ENCODE measurements at regions not wholly inside any gene's neighbourhood (a gene's known extent, or its start where the extent isn't known, plus 50 kb on each side); places are given as distances from the start of the nearest gene placed in this dataset.

DNA sequence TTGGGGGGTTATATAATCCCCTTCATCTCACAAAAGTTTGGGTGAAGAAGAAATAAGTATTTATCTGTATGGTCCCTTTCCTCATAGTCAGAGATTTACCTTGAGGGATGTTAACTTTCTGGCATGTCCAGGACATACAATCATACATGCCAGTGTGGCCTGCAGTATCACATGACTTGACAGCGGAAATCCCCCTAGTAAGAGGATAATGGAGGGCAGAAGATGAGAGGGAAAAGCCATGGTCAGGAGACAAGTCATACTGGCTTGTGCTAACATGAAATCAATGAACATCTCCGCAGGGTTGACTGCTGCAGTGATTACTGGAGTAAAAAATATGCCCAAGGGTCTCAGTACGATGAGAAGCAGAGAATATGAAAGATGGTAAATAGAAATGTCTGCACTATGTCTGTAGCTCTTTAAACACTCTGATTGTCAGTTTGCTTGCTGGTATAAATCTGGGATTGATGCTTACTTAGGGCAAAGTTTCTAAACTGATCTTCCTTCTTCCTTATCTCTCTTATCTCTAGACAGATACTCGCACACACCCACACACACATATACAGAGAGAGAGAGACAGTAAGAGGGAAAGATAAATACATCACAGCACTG is 1385.6 kb upstream of the ADGRL3 start:
- Histone ChIP-seq H3K9ac (ENCODE audit: low read depth, low read length) (no peak overlapping the region), H3K27me3 (ENCODE audit: insufficient read depth, low read length) (no peaks in the 10 kb centered on the region), H3K9me3 (ENCODE audit: insufficient read depth, low read depth, low read length) (no peaks in the 10 kb centered on the region), H3K36me3 (ENCODE audit: insufficient read depth, low read length) (no peaks in the 10 kb centered on the region), H3K4me1 (ENCODE audit: insufficient read depth, low read length) (no peaks in the 10 kb centered on the region), H3K27ac (ENCODE audit: low read depth, low read length) (no peak overlapping the region), H3K4me3 (ENCODE audit: low read length) (no peak overlapping the region)
- WGBS, result 87% methylated on average over 3 of the region's 4 CpGs

DNA sequence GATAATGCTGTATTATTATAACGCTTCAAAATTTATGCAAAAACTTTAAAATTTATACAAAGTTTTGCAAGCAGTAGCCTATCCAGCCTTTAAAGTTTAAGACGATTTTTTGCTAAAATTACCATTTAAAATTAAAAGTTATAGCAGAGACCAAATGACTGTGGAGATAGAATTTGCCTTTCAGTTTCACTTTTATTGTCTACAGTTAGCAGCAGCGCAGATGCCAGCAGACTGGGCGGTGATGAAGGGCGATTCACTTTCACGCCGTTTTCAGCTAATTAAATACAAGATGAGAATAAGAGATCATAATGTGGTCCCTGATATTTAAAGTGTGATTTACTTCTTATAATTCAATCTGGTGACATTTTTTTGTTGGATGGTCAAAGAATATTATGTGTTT is 1381.5 kb upstream of the ADGRL3 start:
- no peak overlapping the region for H3K4me3 ChIP-seq (ENCODE audit: low read length)
- H3K4me1 ChIP-seq (ENCODE audit: insufficient read depth, low read length), result no peaks in the 10 kb centered on the region
- 90% methylated on average over 6 of the region's 7 CpGs for WGBS
- no peak overlapping the region for H3K9ac ChIP-seq (ENCODE audit: low read depth, low read length)
- no peaks in the 10 kb centered on the region for H3K27me3 ChIP-seq (ENCODE audit: insufficient read depth, low read length)
- no peaks in the 10 kb centered on the region for H3K36me3 ChIP-seq (ENCODE audit: insufficient read depth, low read length)
- no peaks in the 10 kb centered on the region for H3K9me3 ChIP-seq (ENCODE audit: insufficient read depth, low read depth, low read length)
- no peak overlapping the region for H3K27ac ChIP-seq (ENCODE audit: low read depth, low read length)

DNA sequence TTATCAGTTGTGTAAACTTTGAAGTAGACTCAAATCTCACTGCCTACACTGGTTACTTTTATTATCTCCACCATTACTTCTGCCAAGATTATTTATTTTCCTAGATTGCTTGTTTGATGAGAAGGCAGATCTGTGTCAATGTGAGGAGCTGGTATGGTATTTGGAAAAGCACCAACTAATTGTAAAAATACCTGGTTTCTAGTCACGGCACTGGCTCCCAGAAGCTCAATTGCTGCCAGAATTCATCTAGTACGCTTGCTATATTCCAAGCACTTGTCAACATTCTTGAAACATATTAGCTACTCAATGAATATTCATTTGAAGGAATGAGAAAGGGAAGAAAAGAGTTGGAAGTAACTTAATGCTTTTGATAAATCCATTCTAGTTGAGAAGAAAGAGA is 1376.8 kb upstream of the ADGRL3 start:
- no peaks in the 10 kb centered on the region for H3K9me3 ChIP-seq (ENCODE audit: insufficient read depth, low read depth, low read length)
- no peak overlapping the region for H3K9ac ChIP-seq (ENCODE audit: low read depth, low read length)
- no peaks in the 10 kb centered on the region for H3K27me3 ChIP-seq (ENCODE audit: insufficient read depth, low read length)
- no peaks in the 10 kb centered on the region for H3K36me3 ChIP-seq (ENCODE audit: insufficient read depth, low read length)
- WGBS, result 100% methylated on average over 2 of the region's 2 CpGs
- H3K4me3 ChIP-seq (ENCODE audit: low read length), result no peak overlapping the region
- no peak overlapping the region for H3K27ac ChIP-seq (ENCODE audit: low read depth, low read length)
- H3K4me1 ChIP-seq (ENCODE audit: insufficient read depth, low read length), result no peaks in the 10 kb centered on the region

- H3K9ac ChIP-seq (ENCODE audit: low read depth, low read length), result no peak overlapping the region
- H3K27ac ChIP-seq (ENCODE audit: low read depth, low read length), result no peak overlapping the region
- H3K4me3 ChIP-seq (ENCODE audit: low read length), result no peak overlapping the region
- no peaks in the 10 kb centered on the region for H3K9me3 ChIP-seq (ENCODE audit: insufficient read depth, low read depth, low read length)
- H3K27me3 ChIP-seq (ENCODE audit: insufficient read depth, low read length), result no peaks in the 10 kb centered on the region
- H3K36me3 ChIP-seq (ENCODE audit: insufficient read depth, low read length), result no peaks in the 10 kb centered on the region
- H3K4me1 ChIP-seq (ENCODE audit: insufficient read depth, low read length), result no peaks in the 10 kb centered on the region
- 86% methylated on average over 6 of the region's 6 CpGs for WGBS
These were observed 1375.0 kb upstream of the ADGRL3 start for GRCh38 chr4:59825104-59825503.

- H3K27me3 ChIP-seq (ENCODE audit: insufficient read depth, low read length), result no peaks in the 10 kb centered on the region
- 92% methylated on average over 2 of the region's 2 CpGs for WGBS
These were observed 1368.4 kb upstream of the ADGRL3 start for GRCh38 chr4:59831746-59832145.

GRCh38 chr4:59834943-59835342 is 1365.2 kb upstream of the ADGRL3 start:
- Histone ChIP-seq H3K27me3 (ENCODE audit: insufficient read depth, low read length) (no peaks in the 10 kb centered on the region), H3K4me1 (ENCODE audit: insufficient read depth, low read length) (no peaks in the 10 kb centered on the region), H3K9me3 (ENCODE audit: insufficient read depth, low read depth, low read length) (no peaks in the 10 kb centered on the region), H3K27ac (ENCODE audit: low read depth, low read length) (no peak overlapping the region), H3K36me3 (ENCODE audit: insufficient read depth, low read length) (no peaks in the 10 kb centered on the region), H3K4me3 (ENCODE audit: low read length) (no peak overlapping the region), H3K9ac (ENCODE audit: low read depth, low read length) (no peak overlapping the region)

More at GRCh38 chr4:59831746-59832145, 1368.4 kb upstream of the ADGRL3 start:
- Histone ChIP-seq H3K4me1 (ENCODE audit: insufficient read depth, low read length) (no peaks in the 10 kb centered on the region), H3K9me3 (ENCODE audit: insufficient read depth, low read depth, low read length) (no peaks in the 10 kb centered on the region), H3K9ac (ENCODE audit: low read depth, low read length) (no peak overlapping the region), H3K36me3 (ENCODE audit: insufficient read depth, low read length) (no peaks in the 10 kb centered on the region), H3K27ac (ENCODE audit: low read depth, low read length) (no peak overlapping the region), H3K4me3 (ENCODE audit: low read length) (no peak overlapping the region)

DNA sequence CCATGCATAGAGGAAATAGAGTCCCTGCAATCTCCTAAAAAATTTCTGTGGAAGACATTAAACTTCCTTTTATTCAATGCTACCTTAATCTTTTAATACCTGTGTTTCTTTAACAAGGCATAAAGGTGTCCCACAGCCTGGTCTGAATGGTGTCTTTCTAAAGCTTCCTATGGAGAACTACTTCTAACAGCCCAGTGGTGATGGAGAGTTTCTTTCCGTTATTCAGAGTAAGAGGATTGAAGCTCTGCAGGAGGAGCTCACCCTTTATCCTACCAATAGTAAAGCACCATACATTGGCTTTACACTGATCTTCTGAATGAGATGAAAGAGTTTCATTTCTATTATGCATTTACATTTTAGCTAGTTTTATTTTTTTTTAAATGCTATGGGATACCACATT is 1362.4 kb upstream of the ADGRL3 start:
- H3K4me3 ChIP-seq (ENCODE audit: low read length), result no peak overlapping the region
- no peaks in the 10 kb centered on the region for H3K36me3 ChIP-seq (ENCODE audit: insufficient read depth, low read length)
- H3K9ac ChIP-seq (ENCODE audit: low read depth, low read length), result no peak overlapping the region
- no peaks in the 10 kb centered on the region for H3K9me3 ChIP-seq (ENCODE audit: insufficient read depth, low read depth, low read length)
- no peaks in the 10 kb centered on the region for H3K27me3 ChIP-seq (ENCODE audit: insufficient read depth, low read length)
- H3K27ac ChIP-seq (ENCODE audit: low read depth, low read length), result no peak overlapping the region
- H3K4me1 ChIP-seq (ENCODE audit: insufficient read depth, low read length), result no peaks in the 10 kb centered on the region
- no CpG with 5 or more reads among the region's 1 CpG for WGBS

DNA sequence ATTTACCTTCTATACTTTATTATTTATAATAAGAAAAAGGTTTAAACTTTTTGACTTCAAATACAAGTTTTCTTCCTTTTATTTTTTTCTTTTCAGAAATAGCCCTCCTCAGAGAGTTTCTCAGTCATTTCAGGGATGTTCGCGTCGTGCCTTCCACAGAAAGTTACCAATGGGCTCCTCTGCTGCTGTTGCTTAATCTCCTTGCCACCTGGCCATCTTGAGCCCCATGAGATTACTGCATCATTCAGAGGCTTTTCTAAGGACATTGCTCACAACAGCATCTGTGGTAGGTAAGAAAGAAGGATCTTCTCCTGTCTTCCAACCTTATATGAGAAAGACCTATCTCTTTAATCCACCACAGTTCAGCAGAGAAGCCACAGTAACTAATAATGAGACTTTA is 1361.9 kb upstream of the ADGRL3 start:
- Histone ChIP-seq H3K9ac (ENCODE audit: low read depth, low read length) (no peak overlapping the region), H3K36me3 (ENCODE audit: insufficient read depth, low read length) (no peaks in the 10 kb centered on the region), H3K9me3 (ENCODE audit: insufficient read depth, low read depth, low read length) (no peaks in the 10 kb centered on the region), H3K27me3 (ENCODE audit: insufficient read depth, low read length) (no peaks in the 10 kb centered on the region), H3K4me3 (ENCODE audit: low read length) (no peak overlapping the region), H3K27ac (ENCODE audit: low read depth, low read length) (no peak overlapping the region), H3K4me1 (ENCODE audit: insufficient read depth, low read length) (no peaks in the 10 kb centered on the region)
- 92% methylated on average over 3 of the region's 3 CpGs for WGBS

DNA sequence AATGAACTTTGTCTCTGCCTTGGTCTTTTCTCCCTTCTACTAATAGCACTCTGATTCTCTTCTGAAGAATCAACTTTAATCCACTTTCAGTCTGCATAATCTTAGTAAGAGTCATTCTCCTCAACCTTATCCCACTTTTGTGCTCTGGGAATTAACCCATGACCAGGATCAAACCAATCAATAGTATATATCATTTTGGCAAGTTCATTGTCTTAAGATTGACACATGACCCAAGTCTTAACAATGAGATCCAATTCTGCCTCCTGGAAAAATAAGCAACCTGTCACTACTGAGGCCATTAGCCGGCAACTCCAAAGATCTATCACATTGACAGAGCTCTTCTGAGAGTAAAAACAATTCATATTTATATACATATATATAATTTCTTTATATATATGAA is 1358.4 kb upstream of the ADGRL3 start:
- Histone ChIP-seq H3K4me1 (ENCODE audit: insufficient read depth, low read length) (no peaks in the 10 kb centered on the region), H3K9me3 (ENCODE audit: insufficient read depth, low read depth, low read length) (no peaks in the 10 kb centered on the region), H3K9ac (ENCODE audit: low read depth, low read length) (no peak overlapping the region), H3K27ac (ENCODE audit: low read depth, low read length) (no peak overlapping the region), H3K36me3 (ENCODE audit: insufficient read depth, low read length) (no peaks in the 10 kb centered on the region), H3K27me3 (ENCODE audit: insufficient read depth, low read length) (no peaks in the 10 kb centered on the region), H3K4me3 (ENCODE audit: low read length) (no peak overlapping the region)
- 100% methylated on average over 1 of the region's 1 CpG for WGBS

- WGBS, result 79% methylated on average over 2 of the region's 2 CpGs
These were observed 1351.7 kb upstream of the ADGRL3 start for GRCh38 chr4:59848457-59848856.

GRCh38 chr4:59855630-59856352 is 1344.3 kb upstream of the ADGRL3 start:
- H3K9me3 ChIP-seq (ENCODE audit: insufficient read depth, low read depth, low read length), result no peaks in the 10 kb centered on the region
- H3K27me3 ChIP-seq (ENCODE audit: insufficient read depth, low read length), result no peaks in the 10 kb centered on the region
- H3K4me3 ChIP-seq (ENCODE audit: low read length), result no peak overlapping the region
- H3K4me1 ChIP-seq (ENCODE audit: insufficient read depth, low read length), result no peaks in the 10 kb centered on the region
- WGBS, result 93% methylated on average over 18 of the region's 18 CpGs
- H3K27ac ChIP-seq (ENCODE audit: low read depth, low read length), result no peak overlapping the region
- H3K36me3 ChIP-seq (ENCODE audit: insufficient read depth, low read length), result no peaks in the 10 kb centered on the region
- no peak overlapping the region for H3K9ac ChIP-seq (ENCODE audit: low read depth, low read length)

More at GRCh38 chr4:59848457-59848856, 1351.7 kb upstream of the ADGRL3 start:
- H3K9ac ChIP-seq (ENCODE audit: low read depth, low read length), result no peak overlapping the region
- no peaks in the 10 kb centered on the region for H3K4me1 ChIP-seq (ENCODE audit: insufficient read depth, low read length)
- H3K27me3 ChIP-seq (ENCODE audit: insufficient read depth, low read length), result no peaks in the 10 kb centered on the region
- H3K27ac ChIP-seq (ENCODE audit: low read depth, low read length), result no peak overlapping the region
- H3K36me3 ChIP-seq (ENCODE audit: insufficient read depth, low read length), result no peaks in the 10 kb centered on the region
- no peak overlapping the region for H3K4me3 ChIP-seq (ENCODE audit: low read length)
- H3K9me3 ChIP-seq (ENCODE audit: insufficient read depth, low read depth, low read length), result no peaks in the 10 kb centered on the region

Data from HUES64 (cell line).